CD14-positive monocyte (primary cell): ENCODE measurements at regions not wholly inside any gene's neighbourhood (a gene's known extent, or its start where the extent isn't known, plus 50 kb on each side); places are given as distances from the start of the nearest gene placed in this dataset.

Experiments used
- DNase-seq, 3 donors: peaks; one replicate each; pipeline ENCODE4 v3.0.0-alpha.2; 2011 to 2022
- H2AFZ ChIP-seq: 2 replicates; pipeline ENCODE4 v1.6.0; 2012; ENCODE audit warnings: mild to moderate bottlenecking, low read depth, low read length, inconsistent platforms; ENCODE audit not compliant: insufficient read depth, poor library complexity, severe bottlenecking
- H3K27ac ChIP-seq, 2 donors: 1 replicate in 1 of 2; 2 replicates in 1 of 2; pipeline ENCODE4 v1.5.1; 2012 to 2013; ENCODE audit warnings: low read length in 2 of 2, control low read depth in 1 of 2, inconsistent platforms in 1 of 2, low read depth in 1 of 2, mild to moderate bottlenecking in 1 of 2
- H3K27me3 ChIP-seq, 2 donors: one replicate each; pipeline versions ENCODE4 v1.6.0 to v1.6.1; 2011 to 2013; ENCODE audit warnings: low read length in 2 of 2; ENCODE audit not compliant: control insufficient read depth in 2 of 2, insufficient read depth in 2 of 2
- H3K36me3 ChIP-seq, 2 donors: replicated peaks in 1 of 2; 1 replicate in 1 of 2; 2 replicates in 1 of 2; pipeline versions ENCODE4 v1.5.1 to v1.6.1; 2012 to 2013; ENCODE audit warnings: low read length in 2 of 2, control low read depth in 1 of 2, inconsistent platforms in 1 of 2, mild to moderate bottlenecking in 1 of 2; ENCODE audit not compliant: insufficient read depth in 2 of 2, control insufficient read depth in 1 of 2
- H3K4me1 ChIP-seq, 2 donors: 1 replicate in 1 of 2; 2 replicates in 1 of 2; pipeline versions ENCODE4 v1.5.1 to v1.6.1; 2012 to 2013; ENCODE audit warnings: low read length in 2 of 2, control low read depth in 1 of 2, inconsistent platforms in 1 of 2, mild to moderate bottlenecking in 1 of 2, moderate library complexity in 1 of 2; ENCODE audit not compliant: insufficient read depth in 2 of 2, control insufficient read depth in 1 of 2
- H3K4me2 ChIP-seq: replicated peaks from 2 replicates; pipeline ENCODE3; 2012; ENCODE audit warnings: low read length, moderate library complexity, mild to moderate bottlenecking; ENCODE audit not compliant: poor library complexity, severe bottlenecking; ENCODE audit errors: extremely low read depth
- H3K4me3 ChIP-seq, 3 experiments: fragments of 200-600 bp in 1 of 3; sonication (generic) in 1 of 3; replicated peaks in 1 of 3; 1 replicate in 2 of 3; 2 replicates in 1 of 3; pipeline ENCODE4 v1.5.1; 2011 to 2013; ENCODE audit warnings: low read length in 3 of 3, mild to moderate bottlenecking in 3 of 3, control low read depth in 2 of 3, low read depth in 2 of 3, inconsistent platforms in 1 of 3, moderate library complexity in 1 of 3
- H3K79me2 ChIP-seq: 2 replicates; pipeline ENCODE4 v1.6.0; 2012; ENCODE audit warnings: mild to moderate bottlenecking, control low read depth, inconsistent platforms, low read length, moderate library complexity; ENCODE audit not compliant: insufficient read depth
- H3K9ac ChIP-seq: 2 replicates; pipeline ENCODE4 v1.6.0; 2017; ENCODE audit warnings: low read length, mild to moderate bottlenecking; ENCODE audit not compliant: insufficient read depth, poor library complexity, severe bottlenecking
- H3K9me3 ChIP-seq, 2 donors: replicated peaks in 1 of 2; 1 replicate in 1 of 2; 2 replicates in 1 of 2; pipeline versions ENCODE4 v1.5.1 to v1.6.1; 2012 to 2013; ENCODE audit warnings: low read length in 2 of 2, control low read depth in 1 of 2; ENCODE audit not compliant: control insufficient read depth in 1 of 2, insufficient read depth in 1 of 2
- H4K20me1 ChIP-seq: 2 replicates; pipeline ENCODE4 v1.6.0; 2012; ENCODE audit warnings: mild to moderate bottlenecking, low read length, control low read depth, moderate library complexity; ENCODE audit not compliant: insufficient read depth
- H3K27ac Mint-ChIP-seq, 7 donors: one replicate each; pipeline ENCODE4 v1.8.0; 2020; ENCODE audit warnings: mild to moderate bottlenecking in 7 of 7, mixed read lengths in 7 of 7, moderate library complexity in 6 of 7, inconsistent platforms in 2 of 7
- H3K27me3 Mint-ChIP-seq, 3 donors: one replicate each; pipeline ENCODE4 v1.8.0; 2021 to 2022; ENCODE audit warnings: low read depth in 3 of 3, mild to moderate bottlenecking in 3 of 3, mixed read lengths in 3 of 3, moderate library complexity in 3 of 3, inconsistent platforms in 1 of 3
- H3K36me3 Mint-ChIP-seq, 2 donors: one replicate each; pipeline ENCODE4 v1.8.0; 2020; ENCODE audit warnings: mixed read lengths in 2 of 2, inconsistent platforms in 1 of 2, mild to moderate bottlenecking in 1 of 2
- H3K4me1 Mint-ChIP-seq: one replicate; pipeline ENCODE4 v1.8.0; 2020; ENCODE audit warnings: mild to moderate bottlenecking, mixed read lengths
- H3K4me3 Mint-ChIP-seq, 2 donors: one replicate each; pipeline ENCODE4 v1.8.0; 2020; ENCODE audit warnings: mild to moderate bottlenecking in 2 of 2, mixed read lengths in 2 of 2, moderate library complexity in 1 of 2
- H3K9me3 Mint-ChIP-seq, 7 donors: one replicate each; pipeline ENCODE4 v1.8.0; 2020 to 2022; ENCODE audit warnings: mixed read lengths in 7 of 7, mild to moderate bottlenecking in 6 of 7, moderate library complexity in 6 of 7, inconsistent platforms in 2 of 7
- WGBS: methylation state at CpG from one replicate; pipeline ENCODE4 v1.1.5; 2013; ENCODE audit warnings: missing lambda C conversion rate; ENCODE audit not compliant: insufficient coverage; 5-methylcytosine and 5-hydroxymethylcytosine counted together
- intact Hi-C, 2 donors: fragments of 100-400 bp; cut with micrococcal nuclease; formaldehyde crosslinking; loops; one replicate each; pipeline versions ENCODE4 v1.15.0 to v1.15.1; 2023
- TF ChIP-seq, protein P1 (sequence below): fragments of 200-600 bp; IDR thresholded peaks from one replicate; pipeline ENCODE4 v1.8.0; 2022; ENCODE audit warnings: antibody characterized with exemption, mild to moderate bottlenecking

DNA sequence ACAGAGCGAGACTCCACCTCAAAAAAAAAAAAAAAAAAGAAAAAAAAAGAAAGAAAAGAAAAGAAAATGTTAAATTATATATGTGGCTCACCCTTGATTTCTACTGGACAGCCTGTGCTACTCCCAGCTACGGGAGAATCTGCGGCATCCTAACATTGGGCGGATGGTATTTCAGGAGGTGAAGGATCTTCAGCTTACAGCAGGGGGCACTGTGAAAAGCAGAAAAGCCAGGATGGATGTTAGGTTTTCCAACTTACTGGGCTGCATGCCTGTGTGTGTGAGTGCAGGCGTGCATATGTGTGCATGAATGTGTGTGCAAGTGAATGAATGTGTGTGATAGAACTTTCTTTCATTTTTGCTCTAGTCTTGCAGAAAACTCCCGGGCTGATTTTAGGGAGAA lies 1066.5 kb downstream of the TYW1 start:
- Histone ChIP-seq H3K4me1 (no peaks in the 10 kb centered on the region), H3K79me2 (no peaks in the 10 kb centered on the region), H3K9me3 (peaks cover 0 to 8% of the 10 kb centered on the region in 2 donors), H3K9ac (no peak overlapping the region), H3K4me3 (no peak overlapping the region), H3K4me2 (no peak overlapping the region), H3K27me3 (no peaks in the 10 kb centered on the region), H3K27ac (no peak overlapping the region), H2AFZ (no peak overlapping the region), H3K36me3 (no peaks in the 10 kb centered on the region), H4K20me1 (no peaks in the 10 kb centered on the region)
- intact Hi-C loops: no loop called here
- peaks cover 0 to 1% (median under 1%) of the 10 kb centered on the region in 3 donors for H3K27me3 Mint-ChIP-seq
- H3K27ac Mint-ChIP-seq: no peak overlapping the region
- H3K4me1 Mint-ChIP-seq: no peaks in the 10 kb centered on the region
- WGBS: 83% methylated on average over 3 of the region's 6 CpGs
- TF ChIP-seq, protein P1, sequence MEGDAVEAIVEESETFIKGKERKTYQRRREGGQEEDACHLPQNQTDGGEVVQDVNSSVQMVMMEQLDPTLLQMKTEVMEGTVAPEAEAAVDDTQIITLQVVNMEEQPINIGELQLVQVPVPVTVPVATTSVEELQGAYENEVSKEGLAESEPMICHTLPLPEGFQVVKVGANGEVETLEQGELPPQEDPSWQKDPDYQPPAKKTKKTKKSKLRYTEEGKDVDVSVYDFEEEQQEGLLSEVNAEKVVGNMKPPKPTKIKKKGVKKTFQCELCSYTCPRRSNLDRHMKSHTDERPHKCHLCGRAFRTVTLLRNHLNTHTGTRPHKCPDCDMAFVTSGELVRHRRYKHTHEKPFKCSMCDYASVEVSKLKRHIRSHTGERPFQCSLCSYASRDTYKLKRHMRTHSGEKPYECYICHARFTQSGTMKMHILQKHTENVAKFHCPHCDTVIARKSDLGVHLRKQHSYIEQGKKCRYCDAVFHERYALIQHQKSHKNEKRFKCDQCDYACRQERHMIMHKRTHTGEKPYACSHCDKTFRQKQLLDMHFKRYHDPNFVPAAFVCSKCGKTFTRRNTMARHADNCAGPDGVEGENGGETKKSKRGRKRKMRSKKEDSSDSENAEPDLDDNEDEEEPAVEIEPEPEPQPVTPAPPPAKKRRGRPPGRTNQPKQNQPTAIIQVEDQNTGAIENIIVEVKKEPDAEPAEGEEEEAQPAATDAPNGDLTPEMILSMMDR: no peak
- peaks cover 0 to 7% (median 1%) of the 10 kb centered on the region in 7 donors for H3K9me3 Mint-ChIP-seq
- H3K36me3 Mint-ChIP-seq: no peaks in the 10 kb centered on the region
- no peak overlapping the region for H3K4me3 Mint-ChIP-seq
- no peak for DNase-seq

GRCh38 chr7:68065581-68065980 lies 1068.9 kb downstream of the TYW1 start:
- Mint-ChIP-seq H3K27me3 (peaks cover 0 to 3% (median 0%) of the 10 kb centered on the region in 3 donors), H3K9me3 (peaks cover 0 to 8% (median 4%) of the 10 kb centered on the region in 7 donors), H3K36me3 (no peaks in the 10 kb centered on the region), H3K27ac (no peak overlapping the region), H3K4me1 (no peaks in the 10 kb centered on the region), H3K4me3 (no peak overlapping the region)
- no CpG with 5 or more reads among the region's 4 CpGs for whole genome bisulfite sequencing
- no peak overlapping the region for H3K4me2 ChIP-seq
- H3K36me3 ChIP-seq: no peaks in the 10 kb centered on the region
- no peak overlapping the region for H3K27ac ChIP-seq
- intact Hi-C loops: no loop called here
- no peaks in the 10 kb centered on the region for H3K79me2 ChIP-seq
- H3K4me3 ChIP-seq: no peak overlapping the region
- H3K4me1 ChIP-seq: no peaks in the 10 kb centered on the region
- no peaks in the 10 kb centered on the region for H4K20me1 ChIP-seq
- H2AFZ ChIP-seq: no peak overlapping the region
- H3K27me3 ChIP-seq: no peaks in the 10 kb centered on the region
- H3K9ac ChIP-seq: no peak overlapping the region
- DNase-seq: no peak
- H3K9me3 ChIP-seq: no peaks in the 10 kb centered on the region
- TF ChIP-seq, protein P1: no peak
